MM.1S (cell line): ENCODE measurements at regions not wholly inside any gene's neighbourhood (a gene's known extent, or its start where the extent isn't known, plus 50 kb on each side); places are given as distances from the start of the nearest gene placed in this dataset.

Experiments used
- DNase-seq: peaks from one replicate; pipeline ENCODE4 v3.0.0-alpha.2; 2015
- H2AFZ ChIP-seq: fragments of 300-600 bp; sonication (generic); 2 replicates; pipeline ENCODE4 v1.6.0; 2016; ENCODE audit warnings: antibody characterized with exemption, low read length
- H3F3A ChIP-seq: fragments of 300-600 bp; sonication (generic); 2 replicates; pipeline ENCODE4 v1.6.1; 2016; ENCODE audit warnings: mild to moderate bottlenecking, antibody characterized with exemption, low read length, moderate library complexity, mixed read lengths; ENCODE audit not compliant: insufficient read depth
- H3K27ac ChIP-seq: fragments of 300-600 bp; sonication (generic); 2 replicates; pipeline ENCODE4 v1.5.1; 2016; ENCODE audit warnings: mild to moderate bottlenecking, low read length
- H3K27me3 ChIP-seq: fragments of 300-600 bp; sonication (generic); replicated peaks from 2 replicates; pipeline ENCODE4 v1.6.0; 2016; ENCODE audit warnings: low read length; ENCODE audit not compliant: insufficient read depth
- H3K36me3 ChIP-seq: fragments of 300-600 bp; sonication (generic); replicated peaks from 2 replicates; pipeline ENCODE4 v1.6.1; 2016; ENCODE audit warnings: mild to moderate bottlenecking, low read length, mixed read lengths; ENCODE audit not compliant: insufficient read depth
- H3K4me1 ChIP-seq: fragments of 300-600 bp; sonication (generic); 2 replicates; pipeline ENCODE4 v1.6.1; 2016; ENCODE audit warnings: low read length, mixed read lengths
- H3K4me2 ChIP-seq: fragments of 300-600 bp; sonication (generic); 2 replicates; pipeline ENCODE4 v1.6.0; 2016; ENCODE audit warnings: low read depth, low read length
- H3K4me3 ChIP-seq: fragments of 300-600 bp; sonication (generic); 2 replicates; pipeline ENCODE4 v1.5.1; 2016; ENCODE audit warnings: low read length, mixed read lengths
- H3K79me2 ChIP-seq: fragments of 300-600 bp; sonication (generic); 2 replicates; pipeline ENCODE4 v1.6.1; 2016; ENCODE audit warnings: mixed run types, low read length, mixed read lengths
- H3K9ac ChIP-seq: fragments of 300-600 bp; sonication (generic); 2 replicates; pipeline ENCODE4 v1.6.1; 2016; ENCODE audit warnings: low read length, mixed read lengths
- H3K9me2 ChIP-seq: fragments of 300-600 bp; sonication (generic); replicated peaks from 2 replicates; pipeline ENCODE4 v1.6.1; 2016; ENCODE audit warnings: mild to moderate bottlenecking, low read length, mixed read lengths; ENCODE audit not compliant: insufficient read depth
- H3K9me3 ChIP-seq: fragments of 300-600 bp; sonication (generic); replicated peaks from 2 replicates; pipeline ENCODE4 v1.6.1; 2016; ENCODE audit warnings: mild to moderate bottlenecking, low read length, mixed read lengths; ENCODE audit not compliant: insufficient read depth
- H4K20me1 ChIP-seq: fragments of 300-600 bp; sonication (generic); 2 replicates; pipeline ENCODE4 v1.6.1; 2016; ENCODE audit warnings: mild to moderate bottlenecking, low read length, moderate library complexity, mixed read lengths; ENCODE audit not compliant: insufficient read depth
- CTCF ChIP-seq: fragments of 300-600 bp; sonication (generic); IDR thresholded peaks from 2 replicates; pipeline ENCODE4 v1.5.1; 2016; ENCODE audit warnings: antibody characterized with exemption, low read length, mixed read lengths
- EZH2 ChIP-seq: fragments of 300-600 bp; sonication (generic); optimal IDR thresholded peaks from 2 replicates; pipeline ENCODE3; 2017; ENCODE audit warnings: low read depth, mild to moderate bottlenecking, antibody characterized with exemption, low read length, mixed read lengths
- EZH2phosphoT487 ChIP-seq: fragments of 300-600 bp; sonication (generic); IDR thresholded peaks from 2 replicates; pipeline ENCODE4 v1.6.1; 2018; ENCODE audit warnings: antibody characterized with exemption, low read length

GRCh38 chr1:30190511-30191153 lies 532.8 kb downstream of the MATN1 start:
- Histone ChIP-seq H3K4me1 (no peaks in the 10 kb centered on the region), H3F3A (no peaks in the 10 kb centered on the region), H2AFZ (no peak overlapping the region), H3K36me3 (no peaks in the 10 kb centered on the region), H3K9me2 (no peaks in the 10 kb centered on the region), H3K27ac (no peak overlapping the region), H3K9ac (no peak overlapping the region), H3K4me3 (no peak overlapping the region), H3K79me2 (no peaks in the 10 kb centered on the region), H3K4me2 (no peak overlapping the region), H4K20me1 (no peaks in the 10 kb centered on the region), H3K27me3 (peaks cover 57% of the 10 kb centered on the region), H3K9me3 (no peaks in the 10 kb centered on the region)
- DNase-seq, result no peak
- no peak for TF ChIP-seq EZH2
- TF ChIP-seq CTCF, result no peak
- no peak for TF ChIP-seq EZH2phosphoT487

- Histone ChIP-seq H2AFZ (no peak overlapping the region), H3K9ac (no peak overlapping the region), H3K9me2 (no peaks in the 10 kb centered on the region)
These were observed 533.4 kb downstream of the MATN1 start for GRCh38 chr1:30189818-30190500.

GRCh38 chr1:30188999-30189398 lies 534.4 kb downstream of the MATN1 start:
- Histone ChIP-seq H3K9ac (no peak overlapping the region), H3K9me3 (no peaks in the 10 kb centered on the region), H3K4me1 (no peaks in the 10 kb centered on the region), H3K27me3 (peaks cover 65% of the 10 kb centered on the region), H3K36me3 (no peaks in the 10 kb centered on the region), H2AFZ (no peak overlapping the region), H3K4me2 (no peak overlapping the region), H3K27ac (no peak overlapping the region), H3K4me3 (no peak overlapping the region), H3K79me2 (no peaks in the 10 kb centered on the region), H3F3A (no peaks in the 10 kb centered on the region), H3K9me2 (no peaks in the 10 kb centered on the region), H4K20me1 (no peaks in the 10 kb centered on the region)
- TF ChIP-seq EZH2phosphoT487 (no peak), CTCF (no peak), EZH2 (no peak)
- no peak for DNase-seq

More at GRCh38 chr1:30189818-30190500, 533.4 kb downstream of the MATN1 start:
- H3K27ac ChIP-seq, result no peak overlapping the region
- no peak overlapping the region for H3K4me3 ChIP-seq
- H3K4me1 ChIP-seq, result no peaks in the 10 kb centered on the region
- no peaks in the 10 kb centered on the region for H3K9me3 ChIP-seq
- H3K36me3 ChIP-seq, result no peaks in the 10 kb centered on the region
- no peak for DNase-seq
- no peak overlapping the region for H3K4me2 ChIP-seq
- no peaks in the 10 kb centered on the region for H4K20me1 ChIP-seq
- H3K79me2 ChIP-seq, result no peaks in the 10 kb centered on the region
- TF ChIP-seq EZH2phosphoT487, result no peak
- TF ChIP-seq EZH2, result no peak
- no peak for TF ChIP-seq CTCF
- no peaks in the 10 kb centered on the region for H3F3A ChIP-seq
- H3K27me3 ChIP-seq, result peaks cover 59% of the 10 kb centered on the region
